SH-SY5Y (cell line): ENCODE measurements at regions not wholly inside any gene's neighbourhood (a gene's known extent, or its start where the extent isn't known, plus 50 kb on each side); places are given as distances from the start of the nearest gene placed in this dataset.

ENCODE experiments used
- GATA2 ChIP-seq: IDR thresholded peaks from 2 replicates; pipeline ENCODE4 v1.6.1; 2011; ENCODE audit warnings: mild to moderate bottlenecking, low read depth, low read length
- GATA3 ChIP-seq: IDR thresholded peaks from 2 replicates; pipeline ENCODE4 v1.6.1; 2011; ENCODE audit warnings: low read depth, mild to moderate bottlenecking, low read length, moderate library complexity

- TF ChIP-seq GATA3 (no peak), GATA2 (no peak)
Measured at GRCh38 chr13:21897161-21897560, 226.3 kb downstream of the FGF9 start.
